Gastrocnemius medialis (tissue), 4 donors: ENCODE measurements at regions not wholly inside any gene's neighbourhood (a gene's known extent, or its start where the extent isn't known, plus 50 kb on each side); places are given as distances from the start of the nearest gene placed in this dataset.

Experiments
- CTCF ChIP-seq, 5 experiments: fragments of 450-650 bp in 3 of 5; fragments of 200-600 bp in 2 of 5; sonication (generic) in 2 of 5; IDR thresholded peaks in 4 of 5; conservative IDR thresholded peaks in 1 of 5; 1 replicate in 4 of 5; 2 replicates in 1 of 5; pipeline ENCODE4 v1.5.1; 2016 to 2019; ENCODE audit warnings: antibody characterized with exemption in 5 of 5, mild to moderate bottlenecking in 3 of 5, moderate library complexity in 3 of 5
- POLR2A ChIP-seq, 2 donors: fragments of 450-650 bp; IDR thresholded peaks; one replicate each; pipeline ENCODE4 v1.6.1; 2017; ENCODE audit warnings: antibody characterized with exemption in 2 of 2, mild to moderate bottlenecking in 2 of 2, moderate library complexity in 2 of 2

GRCh38 chr14:97747316-97747715, 950.1 kb downstream of the VRK1 start:
- TF ChIP-seq CTCF (IDR thresholded peaks at IDR 0.05 in 4 of 5, conservative IDR thresholded peaks at IDR 0.05 in 1 of 5), result no peak
- TF ChIP-seq POLR2A (IDR thresholded peaks at IDR 0.05), result no peak
